SIG-M5 treated with dmso at 0.1 percent for 504 hours (cell line): ENCODE measurements at regions not wholly inside any gene's neighbourhood (a gene's known extent, or its start where the extent isn't known, plus 50 kb on each side); places are given as distances from the start of the nearest gene placed in this dataset.

Source experiments
- DNase-seq: peaks from one replicate; lab custom pipeline; 2025; ENCODE audit not compliant: unreplicated experiment; lab: John Stamatoyannopoulos, UW

GRCh38 chr7:109996411-109996810, 1094.5 kb upstream of the LRRN3 start:
- no peak for DNase-seq

GRCh38 chr7:109996927-109997326, 1094.0 kb upstream of the LRRN3 start:
- no peak for DNase-seq

- DNase-seq = no peak
These were observed 1093.1 kb upstream of the LRRN3 start for GRCh38 chr7:109997837-109998236.

GRCh38 chr7:110001254-110001938, 1089.5 kb upstream of the LRRN3 start:
- DNase-seq = no peak

GRCh38 chr7:110003827-110004226, 1087.1 kb upstream of the LRRN3 start:
- DNase-seq = no peak

GRCh38 chr7:110007320-110008063, 1083.4 kb upstream of the LRRN3 start:
- no peak for DNase-seq

GRCh38 chr7:110010359-110010758, 1080.6 kb upstream of the LRRN3 start:
- no peak for DNase-seq

- no peak for DNase-seq
These were observed 1073.5 kb upstream of the LRRN3 start for GRCh38 chr7:110017405-110017804.

- DNase-seq = no peak
These were observed 1063.5 kb upstream of the LRRN3 start for GRCh38 chr7:110027385-110027784.

- DNase-seq = no peak
These were observed 1047.4 kb upstream of the LRRN3 start for GRCh38 chr7:110043519-110043918.

GRCh38 chr7:110050785-110051184, 1040.1 kb upstream of the LRRN3 start:
- DNase-seq = no peak

GRCh38 chr7:110051372-110051771, 1039.6 kb upstream of the LRRN3 start:
- no peak for DNase-seq

- no peak for DNase-seq
These were observed 1034.6 kb upstream of the LRRN3 start for GRCh38 chr7:110056331-110056730.

GRCh38 chr7:110058401-110058800, 1032.5 kb upstream of the LRRN3 start:
- no peak for DNase-seq

GRCh38 chr7:110061387-110061786, 1029.5 kb upstream of the LRRN3 start:
- DNase-seq = no peak

- no peak for DNase-seq
These were observed 1025.8 kb upstream of the LRRN3 start for GRCh38 chr7:110065121-110065520.

- DNase-seq = no peak
These were observed 1024.1 kb upstream of the LRRN3 start for GRCh38 chr7:110066843-110067242.

GRCh38 chr7:110071192-110071591, 1019.7 kb upstream of the LRRN3 start:
- DNase-seq = no peak

GRCh38 chr7:110075450-110075849, 1015.5 kb upstream of the LRRN3 start:
- no peak for DNase-seq

- no peak for DNase-seq
These were observed 1014.7 kb upstream of the LRRN3 start for GRCh38 chr7:110076194-110076593.

GRCh38 chr7:110084181-110084807, 1006.6 kb upstream of the LRRN3 start:
- no peak for DNase-seq
